DMS 273 (cell line): ENCODE measurements at regions not wholly inside any gene's neighbourhood (a gene's known extent, or its start where the extent isn't known, plus 50 kb on each side); places are given as distances from the start of the nearest gene placed in this dataset.
"Not testable (repeated sequence)": the region's sequence is repeated elsewhere in the genome, so short reads cannot be mapped to it uniquely, and the experiment has no call there.

Experiments used
- DNase-seq: peaks from one replicate; lab custom pipeline; 2025; ENCODE audit not compliant: unreplicated experiment; lab: John Stamatoyannopoulos, UW

DNA sequence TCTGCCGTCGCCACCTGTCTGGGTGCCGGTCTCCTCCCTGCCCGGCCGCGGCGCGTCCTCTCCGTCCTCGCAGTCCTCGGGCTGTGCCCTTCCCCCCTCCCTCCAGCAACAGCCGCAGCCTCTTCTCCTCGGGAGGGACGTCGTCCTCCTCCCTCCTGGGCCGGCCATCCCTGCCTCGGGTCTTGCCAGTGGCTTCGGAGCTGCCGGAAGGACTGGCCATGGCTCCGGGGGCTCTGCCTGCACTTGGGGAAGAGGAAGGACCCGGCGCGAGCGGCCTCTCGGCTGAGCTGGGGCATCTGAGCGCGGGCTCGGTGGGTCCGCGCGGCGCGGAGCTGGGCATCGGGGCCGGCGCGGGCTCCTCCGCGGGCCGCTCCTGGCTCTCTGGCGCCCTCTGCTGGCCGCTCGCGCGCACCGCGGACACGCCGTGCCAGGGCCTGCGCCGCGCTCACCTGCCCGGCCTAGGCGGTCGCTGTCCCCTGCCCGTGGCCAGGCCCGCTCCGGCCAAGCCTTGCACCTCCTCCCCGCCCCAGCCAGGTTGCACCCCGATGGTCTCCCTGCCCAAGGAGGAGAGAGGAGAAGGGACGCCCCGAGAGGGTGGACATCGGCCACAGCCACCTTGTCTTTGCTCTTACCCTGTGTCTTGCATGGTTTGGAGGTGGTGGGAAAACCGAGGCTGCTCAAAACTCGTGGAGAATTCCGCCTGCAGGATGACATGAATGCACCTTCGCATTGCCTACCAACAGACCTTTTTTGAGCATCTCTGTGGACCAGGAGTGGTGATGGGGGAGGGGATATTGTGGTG, 83.9 kb upstream of the FRG2C start:
- DNase-seq: peak; percentile 34

DNA sequence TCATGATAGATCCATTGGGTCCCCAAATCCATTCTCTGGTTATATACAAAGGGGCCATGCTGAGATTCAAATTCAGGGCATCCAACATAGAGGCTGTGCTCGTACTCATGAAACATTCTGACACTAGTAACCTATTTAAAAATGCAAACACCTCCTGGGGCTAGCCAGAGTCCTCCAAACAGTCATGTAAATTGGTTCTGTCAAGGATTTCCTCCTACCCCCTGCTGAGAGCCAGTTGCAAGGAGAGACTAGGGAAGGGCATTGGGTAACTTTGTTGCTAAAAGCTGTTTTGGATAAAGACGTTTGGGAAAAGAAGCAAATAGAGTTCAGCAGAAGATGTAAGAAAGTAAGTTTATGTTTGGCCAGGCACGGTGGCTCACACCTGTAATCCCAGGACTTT, 81.6 kb upstream of the FRG2C start:
- DNase-seq: not testable (repeated sequence)

DNA sequence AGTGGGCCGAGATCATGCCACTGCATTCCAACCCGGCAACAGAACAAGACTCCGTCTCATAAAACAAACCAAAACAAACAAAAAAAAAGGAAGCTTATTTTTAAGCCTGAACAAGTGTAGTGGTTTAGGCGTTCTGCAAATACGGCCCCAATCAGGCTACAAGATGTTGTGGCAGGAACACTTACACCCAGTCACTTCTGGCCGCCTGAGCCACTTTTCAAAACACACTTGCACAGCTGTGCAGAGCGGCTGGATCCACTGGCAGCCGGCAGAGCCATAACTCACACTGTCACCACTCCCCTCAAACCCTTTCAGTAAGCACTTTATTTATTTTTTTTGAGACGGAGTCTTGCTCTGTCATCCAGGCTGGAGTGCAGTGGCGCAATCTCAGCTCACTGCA, 81.0 kb upstream of the FRG2C start:
- peak; percentile 1 for DNase-seq

DNA sequence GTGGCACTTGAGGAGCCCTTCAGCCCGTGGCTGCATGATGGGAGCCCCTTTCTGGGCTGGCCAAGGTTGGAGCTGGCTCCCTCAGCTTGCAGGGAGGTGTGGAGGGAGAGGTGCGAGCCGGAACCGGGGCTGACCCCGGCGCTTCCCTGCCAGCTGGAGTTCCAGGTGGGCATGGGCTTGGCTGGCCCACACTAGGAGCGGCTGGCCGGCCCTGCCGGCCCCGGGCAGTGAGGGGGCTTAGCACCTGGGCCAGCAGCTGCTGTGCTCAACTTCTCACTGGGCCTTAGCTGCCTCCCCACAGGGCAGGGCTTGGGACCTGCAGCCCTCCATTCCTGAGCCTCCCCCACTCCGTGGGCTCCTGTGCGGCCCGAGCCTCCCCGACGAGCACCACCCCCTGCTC, 76.4 kb upstream of the FRG2C start:
- DNase-seq: not testable (repeated sequence)

DNA sequence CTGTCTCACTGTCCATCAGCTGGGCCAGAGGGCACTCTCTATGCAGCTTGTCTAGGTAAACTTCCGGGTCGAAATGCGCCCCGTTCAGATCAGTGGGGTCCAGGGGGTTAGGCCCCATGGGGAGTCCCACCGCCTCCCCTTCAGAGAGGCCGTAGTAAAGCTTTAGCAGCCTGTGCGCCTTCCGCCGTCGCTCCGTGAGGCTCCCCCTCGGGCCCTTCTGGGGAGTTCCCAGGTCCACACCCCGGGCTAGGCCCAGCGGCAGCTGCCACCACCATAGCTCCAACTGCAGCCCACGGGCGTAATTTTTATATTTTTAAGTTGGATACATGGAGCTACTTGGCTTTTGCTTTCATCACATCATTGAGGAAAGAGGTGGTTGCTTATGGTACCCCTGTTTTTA, 73.7 kb upstream of the FRG2C start:
- not testable (repeated sequence) for DNase-seq

DNA sequence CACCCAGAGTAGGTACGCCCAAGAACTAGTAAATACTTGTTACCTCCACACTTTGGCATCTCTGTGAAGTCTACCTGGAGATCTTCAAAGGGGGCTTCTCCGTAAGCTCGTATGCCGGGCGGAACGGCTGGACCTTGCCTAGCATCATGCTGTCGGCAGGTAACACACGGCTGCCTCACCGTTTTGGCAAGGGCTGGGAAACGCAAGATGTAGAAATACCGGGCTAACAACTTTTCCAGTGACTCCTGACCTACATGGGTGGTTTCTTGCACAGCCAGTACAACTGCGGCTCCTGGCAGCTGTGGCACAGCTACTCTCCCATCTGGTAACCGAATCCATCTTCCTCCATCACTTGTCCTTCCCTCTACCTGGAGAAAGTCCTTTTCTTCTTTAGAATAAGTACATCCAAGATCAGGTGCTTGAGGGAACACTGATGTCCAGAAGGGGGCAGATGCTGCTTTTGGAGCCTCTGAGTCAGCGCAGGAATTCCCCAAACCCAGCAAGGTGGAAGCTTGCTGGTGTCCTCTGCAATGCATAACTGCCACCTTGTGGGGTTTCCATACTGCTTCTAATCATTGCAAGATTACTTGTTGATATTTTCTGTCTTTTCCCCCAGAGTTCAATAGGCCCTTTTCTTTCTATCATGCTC, 59.7 kb upstream of the FRG2C start:
- DNase-seq: peak; percentile 18

DNA sequence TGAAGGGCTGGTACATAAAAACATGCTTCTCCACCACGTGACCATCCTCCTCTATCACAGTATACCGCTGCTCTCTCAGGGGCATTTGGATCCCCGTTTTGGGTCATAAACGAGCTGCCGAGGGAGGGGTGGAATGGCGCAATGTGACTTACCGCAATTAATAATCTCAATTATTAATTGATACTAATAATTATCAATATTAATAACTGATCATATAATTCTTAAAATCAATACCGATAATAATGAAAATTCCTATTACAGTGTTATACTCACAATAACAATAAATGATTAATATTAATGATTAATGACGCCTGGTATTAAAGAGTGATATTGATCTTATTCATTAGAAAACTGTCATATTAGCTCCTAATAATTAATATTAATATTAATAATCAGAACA, 56.1 kb upstream of the FRG2C start:
- not testable (repeated sequence) for DNase-seq

DNA sequence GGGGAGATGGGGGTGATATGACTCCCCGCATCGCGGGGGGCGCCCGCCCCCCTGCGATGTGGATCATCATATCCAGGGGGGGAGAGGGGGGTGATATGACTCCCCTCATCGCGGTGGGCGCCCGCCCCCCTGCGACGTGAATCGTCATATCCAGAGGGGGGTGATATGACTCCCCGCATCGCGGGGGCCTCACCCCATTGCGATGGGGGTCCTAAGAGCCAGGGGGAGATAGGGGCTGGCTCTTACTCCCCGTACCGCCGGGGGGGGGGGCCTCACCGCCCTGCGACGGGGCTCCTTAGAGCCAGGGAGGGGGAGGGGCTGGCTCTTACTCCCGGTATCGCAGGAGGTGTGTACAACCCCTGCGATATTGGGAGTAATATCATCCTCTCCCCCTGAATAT, 54.5 kb upstream of the FRG2C start:
- DNase-seq: not testable (repeated sequence)

DNA sequence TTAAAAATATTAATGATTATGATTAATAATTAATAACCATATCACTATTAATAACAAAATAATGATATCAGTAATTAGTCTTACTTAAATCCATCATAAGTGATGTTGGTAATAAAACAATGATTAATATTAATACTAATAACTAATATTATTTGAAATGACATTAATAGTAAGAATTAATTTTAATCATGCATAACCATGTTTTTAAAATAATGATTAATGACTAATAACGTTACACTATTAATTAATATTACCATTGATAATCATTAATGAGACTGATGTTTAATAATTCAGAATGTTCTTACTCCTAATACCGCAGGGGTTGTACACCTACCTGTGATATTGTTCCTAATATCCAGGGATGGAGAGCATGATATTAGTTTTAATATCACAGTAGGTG, 53.4 kb upstream of the FRG2C start:
- no peak for DNase-seq

DNA sequence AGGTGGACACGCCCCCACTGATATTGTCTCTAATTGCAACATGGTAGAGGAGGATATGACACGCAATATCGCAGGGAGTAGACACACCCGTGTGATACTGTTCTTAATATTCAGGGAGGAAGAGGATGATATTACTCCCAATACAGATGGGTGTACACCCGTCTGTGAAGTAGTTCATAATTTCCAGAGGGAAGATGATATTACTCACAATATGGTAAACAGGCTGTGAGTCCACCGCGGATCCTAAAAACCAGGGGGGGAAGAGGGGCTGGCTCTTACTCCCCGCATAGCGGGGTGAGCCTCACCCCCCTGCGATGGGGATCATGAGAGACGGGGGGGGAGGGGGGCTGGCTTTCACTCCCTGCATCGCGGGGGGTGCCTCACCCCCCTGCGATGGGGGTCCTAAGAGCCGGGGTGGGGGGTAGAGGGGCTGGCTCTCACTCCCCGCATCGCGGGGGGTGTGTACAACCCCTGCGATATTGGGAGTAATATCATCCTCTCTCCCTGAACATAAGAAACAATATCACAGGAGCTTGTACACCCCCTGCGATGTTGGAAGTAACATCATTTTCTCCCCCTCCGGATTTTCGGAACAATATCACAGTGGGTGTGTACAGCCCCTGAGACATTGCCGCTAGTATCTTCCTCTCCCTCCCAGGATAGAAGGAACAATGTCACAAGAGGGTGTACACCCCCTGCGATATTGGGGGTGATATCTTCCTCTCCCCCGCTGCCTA, 52.2 kb upstream of the FRG2C start:
- DNase-seq: not testable (repeated sequence)
